Upper lobe of left lung (tissue), 6 donors: ENCODE measurements at regions not wholly inside any gene's neighbourhood (a gene's known extent, or its start where the extent isn't known, plus 50 kb on each side); places are given as distances from the start of the nearest gene placed in this dataset.

Source experiments
- ATAC-seq, 2 donors: fragments of 200-7000 bp; cut with Tn5 transposase; one replicate each; pipeline ENCODE4 v1.9.1; 2022; ENCODE audit warnings: mild to moderate bottlenecking in 2 of 2, moderate library complexity in 2 of 2; ENCODE audit not compliant: low FRiP score in 2 of 2
- DNase-seq, 2 donors: peaks; one replicate each; pipeline ENCODE4 v3.0.0-alpha.2; 2019 to 2020
- H3K27ac ChIP-seq, 4 donors: fragments of 200-600 bp; sonication (generic); one replicate each; pipeline ENCODE4 v1.5.1; 2016 to 2019
- H3K27me3 ChIP-seq, 4 donors: fragments of 200-600 bp; sonication (generic); one replicate each; pipeline ENCODE4 v1.5.1; 2017 to 2019
- H3K36me3 ChIP-seq, 4 donors: fragments of 200-600 bp; sonication (generic); one replicate each; pipeline ENCODE4 v1.5.1; 2016 to 2019
- H3K4me1 ChIP-seq, 4 donors: fragments of 200-600 bp; sonication (generic); one replicate each; pipeline ENCODE4 v1.5.1; 2018 to 2019
- H3K4me3 ChIP-seq, 4 donors: fragments of 200-600 bp; sonication (generic); one replicate each; pipeline ENCODE4 v1.5.1; 2017 to 2019; ENCODE audit warnings: mild to moderate bottlenecking in 2 of 4, moderate library complexity in 1 of 4
- H3K9me3 ChIP-seq, 4 donors: fragments of 200-600 bp; sonication (generic); one replicate each; pipeline ENCODE4 v1.5.1; 2018 to 2019
- EP300 ChIP-seq, 4 donors: sonication (generic); formaldehyde crosslinking; IDR thresholded peaks; one replicate each; pipeline ENCODE4 v1.5.1; 2017; ENCODE audit warnings: antibody characterized with exemption in 4 of 4, control low read depth in 2 of 4
- POLR2A ChIP-seq, 4 donors: fragments of 450-650 bp; IDR thresholded peaks; one replicate each; pipeline ENCODE4 v1.5.1; 2016 to 2017; ENCODE audit warnings: antibody characterized with exemption in 4 of 4, mild to moderate bottlenecking in 2 of 4
- POLR2AphosphoS5 ChIP-seq, 2 donors: sonication (generic); formaldehyde crosslinking; IDR thresholded peaks; one replicate each; pipeline ENCODE4 v1.5.1; 2017; ENCODE audit warnings: antibody characterized with exemption in 2 of 2
- WGBS, 2 donors: methylation state at CpG; one replicate each; pipeline ENCODE4 v1.1.5; 2017 to 2018; 5-methylcytosine and 5-hydroxymethylcytosine counted together
- TF ChIP-seq, protein P1 (sequence below), 6 experiments: fragments of 450-650 bp in 4 of 6; fragments of 200-600 bp in 2 of 6; sonication (generic) in 2 of 6; IDR thresholded peaks; one replicate each; pipeline ENCODE4 v1.5.1; 2016 to 2019; ENCODE audit warnings: antibody characterized with exemption in 6 of 6
- donor health status: DM: no; HTN: no; CAD: no; lungs with moderate emphysema.
- donor health status: DM: no; HTN: yes; CAD: no; lungs with severe emphysema.

DNA sequence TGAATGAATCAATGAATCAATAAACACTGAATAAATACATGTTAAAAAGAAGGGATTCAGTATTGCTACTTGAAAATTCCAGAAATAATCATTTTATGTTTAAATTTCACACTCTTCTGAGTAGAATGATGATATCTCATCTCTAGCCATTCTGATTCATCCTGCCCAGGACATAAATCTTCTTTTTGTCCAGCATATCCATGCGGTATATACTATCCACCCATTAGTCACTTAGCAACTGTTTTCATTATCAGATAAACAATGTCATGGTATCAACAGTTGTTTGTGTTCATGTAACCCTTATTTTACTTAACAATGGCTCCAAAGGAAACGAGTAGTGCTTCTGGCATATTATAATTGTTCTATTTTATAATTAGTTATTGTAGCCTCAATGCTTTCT, 432.4 kb upstream of the SMC2 start:
- 49 to 70% methylated on average over 2 of the region's 2 CpGs for WGBS, 2 donors
- Histone ChIP-seq H3K9me3 (peaks cover 0 to 16% (median 2%) of the 10 kb centered on the region in 4 donors), H3K4me3 (no peak overlapping the region), H3K4me1 (no peaks in the 10 kb centered on the region), H3K27ac (no peak overlapping the region), H3K36me3 (no peaks in the 10 kb centered on the region), H3K27me3 (no peaks in the 10 kb centered on the region)
- ATAC-seq (no peak), DNase-seq (no peak)
- no peak for TF ChIP-seq POLR2AphosphoS5 (IDR thresholded peaks at IDR 0.05)
- no peak for TF ChIP-seq EP300 (IDR thresholded peaks at IDR 0.05)
- TF ChIP-seq POLR2A (IDR thresholded peaks at IDR 0.05): no peak
- TF ChIP-seq, protein P1, sequence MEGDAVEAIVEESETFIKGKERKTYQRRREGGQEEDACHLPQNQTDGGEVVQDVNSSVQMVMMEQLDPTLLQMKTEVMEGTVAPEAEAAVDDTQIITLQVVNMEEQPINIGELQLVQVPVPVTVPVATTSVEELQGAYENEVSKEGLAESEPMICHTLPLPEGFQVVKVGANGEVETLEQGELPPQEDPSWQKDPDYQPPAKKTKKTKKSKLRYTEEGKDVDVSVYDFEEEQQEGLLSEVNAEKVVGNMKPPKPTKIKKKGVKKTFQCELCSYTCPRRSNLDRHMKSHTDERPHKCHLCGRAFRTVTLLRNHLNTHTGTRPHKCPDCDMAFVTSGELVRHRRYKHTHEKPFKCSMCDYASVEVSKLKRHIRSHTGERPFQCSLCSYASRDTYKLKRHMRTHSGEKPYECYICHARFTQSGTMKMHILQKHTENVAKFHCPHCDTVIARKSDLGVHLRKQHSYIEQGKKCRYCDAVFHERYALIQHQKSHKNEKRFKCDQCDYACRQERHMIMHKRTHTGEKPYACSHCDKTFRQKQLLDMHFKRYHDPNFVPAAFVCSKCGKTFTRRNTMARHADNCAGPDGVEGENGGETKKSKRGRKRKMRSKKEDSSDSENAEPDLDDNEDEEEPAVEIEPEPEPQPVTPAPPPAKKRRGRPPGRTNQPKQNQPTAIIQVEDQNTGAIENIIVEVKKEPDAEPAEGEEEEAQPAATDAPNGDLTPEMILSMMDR (IDR thresholded peaks at IDR 0.05): no peak

DNA sequence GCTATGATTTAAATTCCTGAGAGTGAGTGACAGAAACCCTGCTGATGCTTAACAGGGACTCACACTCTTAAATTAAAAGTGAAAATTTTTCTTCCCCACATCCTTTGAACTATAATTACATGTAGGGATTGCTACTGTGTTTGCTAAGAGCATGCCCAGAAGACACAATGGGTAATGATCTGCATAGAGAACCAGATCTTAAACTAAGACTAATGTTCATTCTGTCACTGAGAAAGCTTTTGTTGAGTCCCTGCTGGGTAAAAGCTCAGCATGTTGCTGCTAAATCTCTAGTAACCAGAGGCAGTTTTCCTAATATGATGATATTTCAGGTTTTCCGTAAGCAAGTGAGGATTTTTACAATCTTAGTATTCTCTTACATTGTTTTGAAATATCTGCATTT, 424.8 kb upstream of the SMC2 start:
- DNase-seq (no peak), ATAC-seq (no peak)
- no peak overlapping the region for H3K27ac ChIP-seq
- TF ChIP-seq, protein P1 (IDR thresholded peaks at IDR 0.05): no peak
- TF ChIP-seq POLR2A (IDR thresholded peaks at IDR 0.05) (no peak), POLR2AphosphoS5 (IDR thresholded peaks at IDR 0.05) (no peak), EP300 (IDR thresholded peaks at IDR 0.05) (no peak)
- H3K36me3 ChIP-seq: no peaks in the 10 kb centered on the region
- WGBS, 2 donors: 90 to 91% methylated on average over 1 of the region's 1 CpG
- H3K27me3 ChIP-seq: no peaks in the 10 kb centered on the region
- no peak overlapping the region for H3K4me3 ChIP-seq
- no peaks in the 10 kb centered on the region for H3K4me1 ChIP-seq
- no peaks in the 10 kb centered on the region for H3K9me3 ChIP-seq

DNA sequence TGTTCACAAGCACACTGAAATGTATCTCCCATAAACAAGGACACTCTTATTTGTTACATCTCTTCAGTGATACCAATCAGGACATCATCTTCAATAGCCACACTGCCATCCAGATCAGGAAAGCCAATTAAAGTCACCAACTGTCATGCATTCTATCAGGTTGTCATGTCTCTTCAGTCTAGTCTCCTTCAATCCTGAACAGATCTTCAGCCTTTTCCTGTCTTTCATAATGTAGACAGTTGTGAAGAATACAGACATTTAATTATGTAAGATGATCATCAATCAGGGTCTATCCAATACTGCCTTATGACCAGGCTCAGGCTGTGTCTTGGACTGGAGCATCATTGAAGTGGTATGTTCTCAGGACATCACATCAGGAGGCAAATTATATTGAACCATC, 419.8 kb upstream of the SMC2 start:
- DNase-seq (no peak), ATAC-seq (no peak)
- no peak for TF ChIP-seq POLR2A (IDR thresholded peaks at IDR 0.05)
- TF ChIP-seq POLR2AphosphoS5 (IDR thresholded peaks at IDR 0.05): no peak
- no peak for TF ChIP-seq EP300 (IDR thresholded peaks at IDR 0.05)
- TF ChIP-seq, protein P1 (IDR thresholded peaks at IDR 0.05): no peak

DNA sequence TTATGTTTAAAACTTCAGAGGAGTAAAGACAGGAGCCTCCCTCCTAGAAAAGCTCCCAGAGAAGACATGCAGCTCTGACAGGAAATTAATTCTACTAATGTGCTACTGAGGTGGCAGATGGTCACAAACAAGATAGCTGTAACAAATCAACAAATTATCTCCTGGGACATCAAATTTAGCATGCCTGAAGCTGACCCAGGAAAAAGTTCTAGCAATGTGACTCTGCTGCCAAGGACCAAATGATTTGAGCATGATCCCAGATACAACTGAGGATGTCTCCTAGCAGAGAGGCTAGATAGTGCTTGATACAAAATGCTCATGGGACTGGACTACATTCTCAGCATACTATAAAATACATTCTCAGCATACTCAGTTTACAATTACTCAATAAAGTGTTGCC, 413.5 kb upstream of the SMC2 start:
- Histone ChIP-seq H3K4me3 (no peak overlapping the region), H3K27ac (no peak overlapping the region), H3K36me3 (no peaks in the 10 kb centered on the region), H3K9me3 (no peaks in the 10 kb centered on the region), H3K4me1 (no peaks in the 10 kb centered on the region), H3K27me3 (no peaks in the 10 kb centered on the region)
- no peak for DNase-seq
- TF ChIP-seq POLR2AphosphoS5 (IDR thresholded peaks at IDR 0.05) (no peak), EP300 (IDR thresholded peaks at IDR 0.05) (no peak), POLR2A (IDR thresholded peaks at IDR 0.05) (no peak)
- TF ChIP-seq, protein P1 (IDR thresholded peaks at IDR 0.05): no peak
- no peak for ATAC-seq

More for the DNA sequence above, 419.8 kb upstream of the SMC2 start:
- no peaks in the 10 kb centered on the region for H3K36me3 ChIP-seq
- H3K27ac ChIP-seq: no peak overlapping the region
- H3K27me3 ChIP-seq: no peaks in the 10 kb centered on the region
- H3K9me3 ChIP-seq: no peaks in the 10 kb centered on the region
- H3K4me1 ChIP-seq: no peaks in the 10 kb centered on the region
- no peak overlapping the region for H3K4me3 ChIP-seq

GRCh38 chr9:103681435-103681834, 412.7 kb upstream of the SMC2 start:
- TF ChIP-seq POLR2A (IDR thresholded peaks at IDR 0.05) (no peak), POLR2AphosphoS5 (IDR thresholded peaks at IDR 0.05) (no peak), EP300 (IDR thresholded peaks at IDR 0.05) (no peak)
- TF ChIP-seq, protein P1 (IDR thresholded peaks at IDR 0.05): no peak
- DNase-seq (no peak), ATAC-seq (no peak)
- H3K4me1 ChIP-seq: no peaks in the 10 kb centered on the region
- WGBS, 2 donors: 51 to 53% methylated on average over 6 of the region's 6 CpGs
- no peaks in the 10 kb centered on the region for H3K36me3 ChIP-seq
- no peaks in the 10 kb centered on the region for H3K27me3 ChIP-seq
- H3K9me3 ChIP-seq: no peaks in the 10 kb centered on the region
- no peak overlapping the region for H3K27ac ChIP-seq
- no peak overlapping the region for H3K4me3 ChIP-seq
